ENCODE measurements at regions not wholly inside any gene's neighbourhood (a gene's known extent, or its start where the extent isn't known, plus 50 kb on each side); places are given as distances from the start of the nearest gene placed in this dataset.

GRCh38 chr1:172976222-172977041 lies 74.3 kb downstream of the TNFSF18 start (continued):
- no peak for TF ChIP-seq ATF3 (IDR thresholded peaks at IDR 0.05)
- TF ChIP-seq MAX (IDR thresholded peaks at IDR 0.05) = no peak
- TF ChIP-seq SRF (IDR thresholded peaks at IDR 0.05; ENCODE audit: low read depth) = no peak
- TF ChIP-seq SP1 (IDR thresholded peaks at IDR 0.05; ENCODE audit: low read depth) = no peak
- TF ChIP-seq FOSL1 (IDR thresholded peaks at IDR 0.05; ENCODE audit: low read depth) = no peak

- peak overlapping the region; percentile 3 for H2AFZ ChIP-seq (ENCODE audit: low read depth, low read length, poor library complexity, severe bottlenecking)
- no peaks in the 10 kb centered on the region for H3K27me3 ChIP-seq (ENCODE audit: insufficient read depth, low read length)
- ChIA-PET RAD21 (ENCODE audit: low non-redundant PET in 1 of 2, low total read pairs in 2 of 2, uncharacterized antibody in 2 of 2, unreplicated experiment in 2 of 2) (no interaction called here), CTCF (no interaction called here), POLR2A (no interaction called here)
- H3K27ac ChIP-seq (ENCODE audit: low read depth, low read length) = no peak overlapping the region
- no peak overlapping the region for H3K4me3 ChIP-seq (replicated peaks in 1 of 2; ENCODE audit: low read depth in 1 of 2, low read length in 2 of 2)
- intact Hi-C loops (cut with micrococcal nuclease) = no loop called here
- H3K4me1 ChIP-seq (ENCODE audit: control insufficient read depth in 1 of 2, insufficient read depth in 2 of 2, low read length in 2 of 2) = peaks cover 0 to 8% of the 10 kb centered on the region in 2 experiments; a peak in 1 of 4 replicates
- H3K79me2 ChIP-seq (ENCODE audit: insufficient read depth, low read length) = no peaks in the 10 kb centered on the region
- no peaks in the 10 kb centered on the region for H4K20me1 ChIP-seq (ENCODE audit: insufficient read depth)
- no TSS peak for BruUV-seq (replicated peaks)
- ATAC-seq = no peak
- no peak overlapping the region for H3K4me2 ChIP-seq (ENCODE audit: low read length)
- H3K36me3 ChIP-seq (ENCODE audit: control insufficient read depth in 1 of 2, insufficient read depth in 2 of 2, low read length in 2 of 2) = no peaks in the 10 kb centered on the region
- H3K9me3 ChIP-seq (ENCODE audit: control insufficient read depth in 1 of 2, insufficient read depth in 1 of 2, low read depth in 1 of 2, low read length in 2 of 2) = no peaks in the 10 kb centered on the region
- H3K9me2 ChIP-seq (ENCODE audit: insufficient read depth) = no peaks in the 10 kb centered on the region
- no peak for DNase-seq (ENCODE audit: low read depth, low spot score)
- H3K9ac ChIP-seq (ENCODE audit: low read length) = no peak overlapping the region
- no peak for TF ChIP-seq RAD21 (IDR thresholded peaks at IDR 0.05; ENCODE audit: low read depth)
Measured at GRCh38 chr1:172977296-172978017, 73.3 kb downstream of the TNFSF18 start.

- Histone ChIP-seq H4K20me1 (ENCODE audit: insufficient read depth) (no peaks in the 10 kb centered on the region), H3K4me1 (ENCODE audit: control insufficient read depth in 1 of 2, insufficient read depth in 2 of 2, low read length in 2 of 2) (peaks cover 0 to 8% of the 10 kb centered on the region in 2 experiments; a peak in 1 of 4 replicates), H3K27me3 (ENCODE audit: insufficient read depth, low read length) (no peaks in the 10 kb centered on the region), H3K4me3 (replicated peaks in 1 of 2; ENCODE audit: low read depth in 1 of 2, low read length in 2 of 2) (no peak overlapping the region), H3K27ac (ENCODE audit: low read depth, low read length) (no peak overlapping the region), H3K9me2 (ENCODE audit: insufficient read depth) (no peaks in the 10 kb centered on the region), H3K36me3 (ENCODE audit: control insufficient read depth in 1 of 2, insufficient read depth in 2 of 2, low read length in 2 of 2) (no peaks in the 10 kb centered on the region), H3K9me3 (ENCODE audit: control insufficient read depth in 1 of 2, insufficient read depth in 1 of 2, low read depth in 1 of 2, low read length in 2 of 2) (no peaks in the 10 kb centered on the region), H3K4me2 (ENCODE audit: low read length) (no peak overlapping the region), H2AFZ (ENCODE audit: low read depth, low read length, poor library complexity, severe bottlenecking) (no peak overlapping the region), H3K9ac (ENCODE audit: low read length) (no peak overlapping the region), H3K79me2 (ENCODE audit: insufficient read depth, low read length) (no peaks in the 10 kb centered on the region)
- no TSS peak for BruUV-seq (replicated peaks)
- RAD21 ChIA-PET (ENCODE audit: low non-redundant PET in 1 of 2, low total read pairs in 2 of 2, uncharacterized antibody in 2 of 2, unreplicated experiment in 2 of 2) = no interaction called here
- ATAC-seq (no peak), DNase-seq (ENCODE audit: low read depth, low spot score) (no peak)
- CTCF ChIA-PET = no interaction called here
- POLR2A ChIA-PET = no interaction called here
- intact Hi-C loops (cut with micrococcal nuclease) = no loop called here
- no peak for TF ChIP-seq YY1 (IDR thresholded peaks at IDR 0.05; ENCODE audit: extremely low read depth, insufficient replicate concordance, low read depth, low read length)
- no peak for TF ChIP-seq CEBPB (IDR thresholded peaks at IDR 0.05; ENCODE audit: low read depth)
- no peak for TF ChIP-seq TCF7L2 (IDR thresholded peaks at IDR 0.05; ENCODE audit: borderline replicate concordance, extremely low read depth, insufficient read depth, insufficient read length)
- TF ChIP-seq SRF (IDR thresholded peaks at IDR 0.05; ENCODE audit: low read depth) = no peak
Measured at GRCh38 chr1:172978595-172978994, 72.1 kb downstream of the TNFSF18 start.
